HG03378 (cell line): ENCODE measurements at regions not wholly inside any gene's neighbourhood (a gene's known extent, or its start where the extent isn't known, plus 50 kb on each side); places are given as distances from the start of the nearest gene placed in this dataset.
A peak's percentile ranks its signal among the peaks of the same experiment; 100 is the strongest.

Experiments used
- ATAC-seq: cut with Tn5 transposase; IDR thresholded peaks from one replicate; pipeline ENCODE4 v1.9.1; 2021; ENCODE audit warnings: mild to moderate bottlenecking, moderate library complexity; ENCODE audit not compliant: unreplicated experiment

- ATAC-seq: no peak
Measured at GRCh38 chr12:77724367-77724957, 106.2 kb upstream of the NAV3 start.

GRCh38 chr12:77723308-77723707 lies 107.4 kb upstream of the NAV3 start:
- no peak for ATAC-seq

GRCh38 chr12:77722536-77722935 lies 108.2 kb upstream of the NAV3 start:
- ATAC-seq: no peak

DNA sequence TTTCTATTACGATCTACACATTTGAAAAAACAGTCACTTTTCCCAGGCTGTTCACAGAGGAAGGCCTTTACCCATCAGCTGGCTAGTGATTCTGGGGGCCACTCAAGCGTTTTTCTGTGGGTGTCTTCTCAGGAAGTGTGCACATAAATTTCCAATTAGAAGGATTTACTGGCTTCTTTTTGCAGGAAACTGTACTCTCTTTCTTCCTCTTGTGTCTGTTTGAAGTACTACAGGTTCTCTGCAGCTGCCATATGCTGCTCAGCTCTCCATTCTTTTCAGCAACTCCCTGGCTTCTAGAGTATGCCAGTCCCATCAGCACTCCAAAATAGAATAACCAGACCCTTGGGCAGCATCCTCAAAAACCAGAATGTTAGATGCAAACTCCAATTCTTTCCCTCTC lies 110.4 kb upstream of the NAV3 start:
- no peak for ATAC-seq

- no peak for ATAC-seq
Measured at GRCh38 chr12:77710209-77710608, 120.5 kb upstream of the NAV3 start.

DNA sequence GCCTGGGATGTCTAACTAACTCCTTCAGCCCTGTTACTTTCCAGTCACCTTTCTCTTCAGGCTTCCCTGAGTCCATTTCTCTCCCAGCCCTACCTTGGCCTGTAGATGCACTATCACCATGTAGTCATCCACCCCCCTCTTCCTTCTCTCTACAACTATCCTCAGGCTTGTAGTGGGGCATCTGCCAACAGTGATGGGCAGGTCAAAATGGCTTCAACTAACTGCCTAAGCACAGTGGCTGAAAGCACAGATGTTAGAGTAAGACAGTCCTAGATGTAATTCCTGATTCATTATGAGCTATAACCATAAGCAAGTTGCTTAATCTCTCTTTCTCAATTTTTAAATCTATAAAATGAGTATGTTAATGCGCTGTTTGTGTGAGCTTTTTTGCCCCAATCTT lies 133.6 kb upstream of the NAV3 start:
- no peak for ATAC-seq

DNA sequence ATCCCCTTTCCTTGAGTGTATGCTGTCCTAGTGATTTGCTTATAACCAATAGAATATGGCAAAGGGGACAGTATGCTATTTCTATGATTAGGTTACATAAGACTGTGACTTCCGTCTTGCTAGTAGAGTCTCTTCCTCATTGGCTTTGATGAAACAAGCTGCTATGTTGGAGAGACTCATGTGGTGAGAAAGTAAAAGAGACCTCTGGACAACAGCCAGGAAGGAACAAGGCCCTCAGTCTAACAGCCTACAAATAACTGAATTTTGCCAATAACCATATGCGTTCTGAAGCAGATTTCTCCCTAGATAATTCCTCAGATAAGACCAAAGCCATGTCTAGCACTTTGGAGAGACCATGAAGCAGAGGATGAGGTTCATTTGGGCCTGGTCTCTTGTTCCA lies 134.5 kb upstream of the NAV3 start:
- no peak for ATAC-seq

DNA sequence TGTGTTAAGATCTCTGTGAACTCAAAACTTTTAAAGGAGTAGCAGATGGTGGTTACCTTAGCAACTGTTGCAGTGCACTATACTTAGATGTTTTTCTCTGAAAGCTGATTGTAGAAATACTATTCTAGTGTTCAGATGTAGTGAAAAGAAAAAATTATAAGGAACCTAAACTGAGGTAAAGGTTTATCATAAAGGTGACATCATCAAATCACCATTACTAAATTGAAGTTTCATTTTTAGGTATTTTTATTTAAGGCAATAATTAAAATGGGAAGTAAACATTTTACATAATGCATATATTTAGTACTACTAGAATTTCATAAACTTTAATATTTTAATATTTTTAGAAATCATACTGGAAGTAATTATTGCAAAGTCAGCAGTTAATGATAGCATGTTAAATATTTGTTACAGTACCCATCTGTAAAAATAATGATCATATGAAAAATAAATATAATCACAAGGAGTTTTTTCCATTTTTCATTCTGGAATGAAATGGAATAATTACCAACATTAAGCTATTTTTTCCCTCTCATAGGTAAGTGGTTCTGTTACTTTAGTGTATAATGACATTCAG lies 141.1 kb upstream of the NAV3 start:
- no peak for ATAC-seq

DNA sequence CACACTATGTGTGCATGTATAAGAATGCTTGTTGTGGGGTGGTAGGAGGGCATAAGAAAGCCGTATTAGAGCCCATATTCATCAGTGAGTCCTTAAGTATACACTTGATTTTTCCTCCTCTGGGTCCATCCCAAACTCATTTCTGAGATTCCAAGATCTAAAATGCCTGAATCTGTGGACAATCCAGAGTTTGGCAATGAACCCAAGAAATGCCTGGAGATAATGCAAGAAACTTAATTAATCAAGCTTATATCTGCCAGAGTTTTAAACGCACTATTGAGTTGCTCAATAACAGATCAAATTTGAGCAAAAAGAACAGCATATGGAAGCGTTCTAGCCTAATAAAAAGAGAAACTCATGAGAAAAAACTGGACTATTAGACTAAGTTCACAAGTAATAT lies 143.4 kb upstream of the NAV3 start:
- ATAC-seq: no peak

- ATAC-seq: no peak
Measured at GRCh38 chr12:77686760-77687159, 143.9 kb upstream of the NAV3 start.

GRCh38 chr12:77685901-77686300 lies 144.8 kb upstream of the NAV3 start:
- ATAC-seq: no peak

DNA sequence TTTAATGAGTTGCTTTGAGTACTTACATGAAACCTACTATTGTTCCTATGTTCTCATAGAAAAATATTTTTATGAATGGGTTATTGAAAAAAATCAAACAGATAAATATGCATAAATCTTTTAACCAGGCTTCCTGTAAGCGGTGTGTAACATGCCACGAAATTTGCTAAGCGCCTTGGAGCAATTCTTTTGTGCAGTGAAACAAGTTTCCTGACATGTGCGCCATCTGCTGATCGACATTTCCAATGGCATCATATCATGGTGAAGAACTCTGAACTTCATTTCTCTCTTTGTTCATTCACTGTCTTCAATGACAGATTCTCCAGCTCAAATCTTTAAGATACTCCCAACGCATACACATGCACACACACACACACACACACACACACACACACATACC lies 145.6 kb upstream of the NAV3 start:
- ATAC-seq: peak; percentile 68

DNA sequence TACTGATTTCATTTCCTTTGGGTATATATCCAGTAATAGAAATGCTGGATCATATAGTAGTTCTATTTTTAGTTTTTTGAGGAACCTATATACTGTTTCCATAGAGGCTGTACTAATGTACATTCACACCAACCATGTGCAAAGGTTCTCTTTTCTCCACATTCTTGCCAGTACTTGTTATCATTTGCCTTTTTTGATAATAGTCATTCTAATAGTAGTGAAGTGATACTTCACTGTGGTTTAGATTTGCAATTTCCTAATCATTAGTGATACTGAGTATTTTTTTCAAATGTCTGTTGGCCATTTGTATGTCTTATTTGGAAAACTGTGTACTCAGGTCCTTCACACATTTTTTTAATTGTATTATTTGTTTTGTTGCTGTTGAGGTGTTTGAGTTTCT lies 148.2 kb upstream of the NAV3 start:
- no peak for ATAC-seq

GRCh38 chr12:77681726-77682125 lies 149.0 kb upstream of the NAV3 start:
- ATAC-seq: no peak

DNA sequence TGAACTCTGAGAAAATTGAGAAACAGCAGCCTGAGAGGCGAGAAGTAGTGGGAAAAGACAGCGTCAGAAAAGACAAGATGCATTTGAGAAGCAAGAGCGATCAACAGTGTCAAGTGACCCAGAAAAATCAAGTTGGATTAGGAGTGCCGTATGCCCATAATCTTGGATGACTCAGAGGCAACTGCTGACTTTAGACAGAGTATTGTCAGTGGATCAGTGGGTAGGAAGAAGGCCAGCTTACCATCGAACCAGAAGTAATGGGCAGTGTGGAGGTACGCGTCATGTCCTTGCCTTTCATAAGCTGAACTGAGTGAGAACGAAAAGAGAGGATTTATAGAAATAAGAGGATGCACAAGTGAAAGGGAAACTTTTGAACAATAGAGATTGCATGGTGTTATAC lies 151.0 kb upstream of the NAV3 start:
- ATAC-seq: no peak

- ATAC-seq: no peak
Measured at GRCh38 chr12:77678621-77679020, 152.1 kb upstream of the NAV3 start.

GRCh38 chr12:77667101-77667500 lies 163.6 kb upstream of the NAV3 start:
- no peak for ATAC-seq

DNA sequence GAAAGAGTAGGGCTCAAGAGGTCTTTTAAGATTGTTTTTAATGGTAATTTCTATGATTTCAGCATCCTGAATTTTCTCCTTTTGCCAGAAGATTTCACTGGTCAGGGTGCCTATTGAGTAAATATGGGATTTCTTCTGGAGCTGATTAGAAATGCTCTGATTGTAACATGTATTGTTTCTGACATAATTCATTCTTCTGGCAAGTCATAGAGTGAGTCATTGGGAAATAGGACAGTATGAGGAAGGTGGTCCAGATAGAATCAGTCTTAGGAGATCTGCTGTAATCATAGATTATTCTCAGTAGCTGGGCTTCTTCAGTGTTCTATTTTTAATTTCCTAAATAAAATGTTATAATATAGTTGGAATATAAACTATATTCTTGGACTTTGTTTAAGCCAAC lies 182.0 kb upstream of the NAV3 start:
- no peak for ATAC-seq

DNA sequence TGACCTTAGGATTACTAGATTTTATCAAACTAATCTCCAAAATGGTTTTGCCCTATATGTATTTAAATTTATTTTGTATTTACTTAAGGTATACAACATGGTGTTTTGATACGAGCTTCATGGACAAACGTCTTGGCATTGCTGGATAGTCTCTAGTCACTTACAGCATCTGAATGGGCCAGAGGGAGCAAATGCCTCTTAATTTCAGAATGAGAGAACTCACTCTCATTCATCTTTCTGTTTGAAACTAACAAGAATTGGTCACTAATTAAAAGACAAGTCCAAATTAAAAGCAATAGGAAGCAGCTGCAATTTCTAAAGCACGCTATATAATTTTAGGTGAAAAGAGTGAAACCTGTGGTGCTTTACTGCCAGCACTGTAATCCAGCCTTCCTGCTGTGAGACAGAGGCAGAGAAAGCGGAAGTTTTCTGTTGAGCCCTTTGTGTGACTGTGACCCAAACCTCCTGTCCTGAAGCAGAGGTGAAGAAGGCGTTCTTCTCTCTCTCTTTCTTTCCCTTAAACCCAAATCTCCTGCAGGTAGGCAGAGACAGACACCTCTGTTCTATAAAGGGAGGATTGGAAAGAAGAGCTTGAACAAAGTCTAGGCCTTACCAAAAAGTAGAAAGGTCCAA lies 184.6 kb upstream of the NAV3 start:
- ATAC-seq: peak; percentile 62

DNA sequence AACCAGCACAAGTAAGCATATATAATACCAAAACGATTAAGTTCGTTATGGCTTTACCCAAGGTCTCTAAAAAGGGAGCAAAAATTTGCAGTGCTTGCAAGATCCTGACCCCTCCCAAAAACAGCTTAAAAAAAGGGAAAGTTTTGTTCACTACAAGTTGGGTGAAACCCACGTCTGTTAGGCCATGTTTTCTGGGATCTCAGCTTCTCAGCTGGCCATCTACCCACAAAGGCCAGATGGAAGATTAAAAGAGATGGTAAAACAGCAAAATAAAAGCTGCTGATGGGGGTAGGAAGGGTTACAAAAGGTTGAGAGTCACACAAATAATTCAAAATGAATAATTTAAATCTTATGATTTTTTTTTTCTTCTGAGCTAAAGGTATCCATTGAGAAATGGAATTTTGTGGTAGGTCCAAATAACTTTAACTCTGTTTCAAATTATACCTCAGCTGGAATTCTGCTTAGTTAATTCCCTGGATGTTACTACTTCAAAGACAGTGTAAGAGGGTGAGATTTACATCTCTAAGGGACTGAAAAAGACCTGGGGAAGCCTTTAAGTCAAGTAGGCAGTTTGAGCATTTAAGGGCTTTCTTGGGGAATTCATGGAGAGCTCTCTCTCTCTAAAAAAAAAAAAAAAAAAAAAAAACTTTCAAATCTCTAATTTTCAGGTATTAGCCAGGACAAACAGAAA lies 185.6 kb upstream of the NAV3 start:
- ATAC-seq: no peak

DNA sequence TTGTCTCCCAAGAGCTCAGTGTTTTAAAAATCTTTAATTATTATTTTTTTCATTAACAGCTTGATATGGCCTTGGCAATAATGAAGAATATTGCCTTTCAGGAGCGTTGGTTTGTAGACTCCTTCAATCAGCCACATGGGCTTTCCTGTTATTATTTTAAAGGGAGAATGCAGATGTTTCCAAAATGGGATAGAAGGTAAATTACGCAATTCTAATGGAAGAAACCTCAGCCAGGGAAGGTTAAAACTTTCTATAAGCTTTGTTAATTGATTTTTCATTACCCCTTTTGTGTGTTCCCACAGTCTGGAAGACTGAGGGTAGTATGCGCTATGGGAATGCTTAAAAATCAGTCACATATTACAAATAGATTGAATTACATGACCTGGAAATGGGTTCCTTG lies 188.4 kb upstream of the NAV3 start:
- no peak for ATAC-seq

GRCh38 chr12:77640356-77640755 lies 190.3 kb upstream of the NAV3 start:
- ATAC-seq: no peak
